GM13976 (cell line): ENCODE measurements at regions not wholly inside any gene's neighbourhood (a gene's known extent, or its start where the extent isn't known, plus 50 kb on each side); places are given as distances from the start of the nearest gene placed in this dataset.

Source experiments
- DNase-seq: peaks from one replicate; pipeline ENCODE4 v3.0.0; 2012; ENCODE audit warnings: low spot score
- CTCF ChIP-seq: IDR thresholded peaks from 2 replicates; pipeline ENCODE4 v1.5.1; 2012; ENCODE audit warnings: borderline replicate concordance, mild to moderate bottlenecking; ENCODE audit not compliant: insufficient read depth; ENCODE audit errors: extremely low read depth, missing control alignments, control extremely low read depth
- in situ Hi-C: fragments of 300-500 bp; cut with MboI; formaldehyde crosslinking; loops from one replicate; pipeline ENCODE4 v1.12.0; 2022; ENCODE audit warnings: low sequenced_read_pairs, mixed read lengths, inconsistent platforms; ENCODE audit not compliant: unreplicated experiment

GRCh38 chr10:121092720-121093095 lies 241.5 kb downstream of the WDR11 start:
- DNase-seq: no peak
- TF ChIP-seq CTCF: no peak
- in situ Hi-C loops: no loop called here

GRCh38 chr10:121096617-121097431 lies 245.7 kb downstream of the WDR11 start:
- TF ChIP-seq CTCF: no peak
- in situ Hi-C loops: no loop called here
- no peak for DNase-seq

GRCh38 chr10:121098211-121098610 lies 247.0 kb downstream of the WDR11 start:
- DNase-seq: no peak
- no peak for TF ChIP-seq CTCF
- in situ Hi-C loops: no loop called here

- no peak for TF ChIP-seq CTCF
- in situ Hi-C loops: no loop called here
- DNase-seq: no peak
Observed at GRCh38 chr10:121098751-121099150, 247.6 kb downstream of the WDR11 start.

- TF ChIP-seq CTCF: no peak
- in situ Hi-C loops: no loop called here
- no peak for DNase-seq
Observed at GRCh38 chr10:121099181-121099580, 248.0 kb downstream of the WDR11 start.

- in situ Hi-C loops: no loop called here
- DNase-seq: no peak
- no peak for TF ChIP-seq CTCF
Observed at GRCh38 chr10:121099592-121099991, 248.4 kb downstream of the WDR11 start.
